Mesenchymal stem cell (in vitro differentiated cells and primary cell): ENCODE measurements at regions not wholly inside any gene's neighbourhood (a gene's known extent, or its start where the extent isn't known, plus 50 kb on each side); places are given as distances from the start of the nearest gene placed in this dataset.
A peak's percentile ranks its signal among the peaks of the same experiment; 100 is the strongest.

Source experiments
- DNase-seq: peaks from one replicate; pipeline ENCODE4 v3.0.0-alpha.2; 2013
- H2AFZ ChIP-seq: one replicate; pipeline ENCODE4 v1.6.1; 2013; ENCODE audit warnings: low read depth, mild to moderate bottlenecking, control low read depth, inconsistent platforms, low read length, moderate library complexity
- H2AK5ac ChIP-seq: 2 replicates; pipeline ENCODE4 v1.6.1; 2013; ENCODE audit warnings: low read length, moderate library complexity, mild to moderate bottlenecking, inconsistent platforms; ENCODE audit not compliant: severe bottlenecking
- H2BK120ac ChIP-seq: one replicate; pipeline ENCODE4 v1.6.1; 2013; ENCODE audit warnings: low read depth, mild to moderate bottlenecking, inconsistent platforms, low read length, moderate library complexity
- H2BK12ac ChIP-seq, 2 experiments: one replicate each; pipeline ENCODE4 v1.6.1; 2013; ENCODE audit warnings: inconsistent platforms in 2 of 2, low read length in 2 of 2, mild to moderate bottlenecking in 2 of 2, moderate library complexity in 2 of 2, control low read depth in 1 of 2
- H2BK15ac ChIP-seq: one replicate; pipeline ENCODE4 v1.6.1; 2013; ENCODE audit warnings: mild to moderate bottlenecking, low read depth, inconsistent platforms; ENCODE audit not compliant: poor library complexity, severe bottlenecking
- H2BK5ac ChIP-seq: 2 replicates; pipeline ENCODE4 v1.6.1; 2013; ENCODE audit warnings: low read depth, mild to moderate bottlenecking, low read length, control low read depth, inconsistent platforms; ENCODE audit not compliant: poor library complexity, severe bottlenecking
- H3K14ac ChIP-seq, 2 experiments: one replicate each; pipeline ENCODE4 v1.6.1; 2013; ENCODE audit warnings: inconsistent platforms in 2 of 2, low read length in 2 of 2, control low read depth in 1 of 2, mild to moderate bottlenecking in 1 of 2, moderate library complexity in 1 of 2
- H3K18ac ChIP-seq, 2 experiments: one replicate each; pipeline ENCODE4 v1.6.1; 2013; ENCODE audit warnings: inconsistent platforms in 2 of 2, low read length in 2 of 2, control low read depth in 1 of 2, low read depth in 1 of 2, mild to moderate bottlenecking in 1 of 2
- H3K23ac ChIP-seq, 2 experiments: one replicate each; pipeline ENCODE4 v1.6.1; 2013; ENCODE audit warnings: inconsistent platforms in 2 of 2, low read length in 2 of 2, mild to moderate bottlenecking in 2 of 2, moderate library complexity in 2 of 2, control low read depth in 1 of 2
- H3K27ac ChIP-seq: 2 replicates; pipeline ENCODE4 v1.5.1; 2013; ENCODE audit warnings: mild to moderate bottlenecking, moderate library complexity, low read length, control low read depth, inconsistent platforms; ENCODE audit not compliant: poor library complexity, severe bottlenecking
- H3K27me3 ChIP-seq, 2 experiments: 2 replicates each; pipeline versions ENCODE4 v1.6.1 to v1.7.0; 2013; ENCODE audit warnings: low read length in 2 of 2, mild to moderate bottlenecking in 2 of 2, moderate library complexity in 2 of 2, control low read depth in 1 of 2, inconsistent platforms in 1 of 2; ENCODE audit not compliant: control insufficient read depth in 1 of 2, insufficient read depth in 1 of 2
- H3K36me3 ChIP-seq, 2 experiments: 2 replicates each; pipeline versions ENCODE4 v1.6.1 to v1.7.0; 2013; ENCODE audit warnings: low read length in 2 of 2, control low read depth in 1 of 2, inconsistent platforms in 1 of 2, low read depth in 1 of 2, mild to moderate bottlenecking in 1 of 2; ENCODE audit not compliant: insufficient read depth in 2 of 2, control insufficient read depth in 1 of 2
- H3K4ac ChIP-seq, 2 experiments: one replicate each; pipeline ENCODE4 v1.6.1; 2013; ENCODE audit warnings: inconsistent platforms in 2 of 2, low read length in 2 of 2, mild to moderate bottlenecking in 2 of 2, moderate library complexity in 2 of 2, control low read depth in 1 of 2, low read depth in 1 of 2
- H3K4me1 ChIP-seq: 2 replicates; pipeline ENCODE4 v1.6.1; 2013; ENCODE audit warnings: low read depth, low read length, control low read depth; ENCODE audit not compliant: control insufficient read depth, insufficient read depth
- H3K4me2 ChIP-seq: 2 replicates; pipeline ENCODE4 v1.6.1; 2013; ENCODE audit warnings: low read length, mild to moderate bottlenecking, inconsistent platforms; ENCODE audit not compliant: poor library complexity, severe bottlenecking
- H3K4me3 ChIP-seq, 2 experiments: 2 replicates each; pipeline versions ENCODE4 v1.5.1 to v1.7.0; 2013; ENCODE audit warnings: low read length in 2 of 2, mild to moderate bottlenecking in 2 of 2, control low read depth in 1 of 2, low read depth in 1 of 2; ENCODE audit not compliant: insufficient read depth in 1 of 2
- H3K79me1 ChIP-seq: replicated peaks from 2 replicates; pipeline ENCODE4 v1.6.1; 2013; ENCODE audit warnings: mild to moderate bottlenecking, control low read depth, low read length, inconsistent platforms; ENCODE audit not compliant: poor library complexity, severe bottlenecking
- H3K9ac ChIP-seq: 2 replicates; pipeline ENCODE4 v1.7.0; 2013; ENCODE audit warnings: mild to moderate bottlenecking, low read length, moderate library complexity
- H3K9me3 ChIP-seq: 2 replicates; pipeline ENCODE4 v1.7.0; 2013; ENCODE audit warnings: mild to moderate bottlenecking, low read length; ENCODE audit not compliant: control insufficient read depth
- H4K8ac ChIP-seq: one replicate; pipeline ENCODE4 v1.6.1; 2013; ENCODE audit warnings: inconsistent platforms, mild to moderate bottlenecking, low read length, moderate library complexity
- H4K91ac ChIP-seq: one replicate; pipeline ENCODE4 v1.6.1; 2013; ENCODE audit warnings: mild to moderate bottlenecking, low read length, inconsistent platforms
- WGBS: methylation state at CpG from one replicate; pipeline ENCODE4 v1.1.7; 2013; ENCODE audit warnings: mixed read lengths; 5-methylcytosine and 5-hydroxymethylcytosine counted together

DNA sequence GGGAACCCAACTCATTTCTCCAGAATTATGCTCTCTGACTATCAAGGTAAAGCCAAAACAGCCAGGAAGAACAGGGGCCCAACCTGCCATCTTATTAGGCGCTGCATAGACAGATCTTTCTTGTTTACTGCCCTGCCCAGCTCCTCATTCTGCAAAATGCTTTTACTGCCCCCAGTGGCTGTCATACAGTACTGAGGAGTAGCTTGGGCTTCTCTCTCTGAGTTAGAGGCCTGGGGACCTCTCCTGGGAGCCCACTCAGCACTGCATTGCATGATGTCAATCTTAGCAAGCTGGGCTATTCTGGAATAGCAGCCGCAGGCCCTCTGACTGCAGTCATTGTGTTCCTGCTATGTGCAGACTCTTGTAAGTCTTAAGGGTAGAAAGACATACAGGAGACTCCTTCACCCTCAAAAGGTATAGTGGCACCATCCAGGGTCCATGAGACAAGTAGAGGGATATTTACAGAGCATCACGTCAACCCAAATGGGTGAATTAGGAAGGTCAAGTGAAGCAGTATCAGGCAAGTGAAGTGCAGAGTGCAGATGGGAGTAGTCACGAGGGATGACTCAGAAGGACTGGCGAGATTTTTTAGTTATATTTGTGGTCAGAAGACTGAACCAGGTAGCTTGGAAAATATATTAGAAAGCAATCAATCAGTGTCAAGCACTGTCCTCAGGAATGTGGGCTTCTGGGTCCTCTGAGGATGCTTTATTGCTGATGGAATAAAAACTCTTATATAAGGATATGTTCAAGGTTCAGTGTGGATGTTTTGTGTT, 294.1 kb upstream of the SFRP2 start:
- WGBS, result 45% methylated on average over 5 of the region's 5 CpGs

GRCh38 chr4:154081391-154081790, 292.5 kb upstream of the SFRP2 start:
- Histone ChIP-seq H2BK120ac (no peak overlapping the region), H3K14ac (no peak overlapping the region), H3K4me1 (peaks cover 6% of the 10 kb centered on the region), H2BK5ac (no peak overlapping the region), H3K36me3 (no peaks in the 10 kb centered on the region), H2AK5ac (no peak overlapping the region), H3K27ac (no peak overlapping the region), H3K27me3 (no peaks in the 10 kb centered on the region), H3K9ac (no peak overlapping the region), H3K4ac (no peak overlapping the region), H4K8ac (no peak overlapping the region), H3K18ac (no peak overlapping the region), H2AFZ (no peak overlapping the region), H3K79me1 (no peaks in the 10 kb centered on the region), H3K4me2 (no peak overlapping the region), H4K91ac (no peak overlapping the region), H3K23ac (no peak overlapping the region), H2BK15ac (no peak overlapping the region), H3K4me3 (no peak overlapping the region), H3K9me3 (no peaks in the 10 kb centered on the region), H2BK12ac (no peak overlapping the region)
- DNase-seq, result no peak
- no CpG with 5 or more reads among the region's 2 CpGs for WGBS

More for the DNA sequence above, 294.1 kb upstream of the SFRP2 start:
- Histone ChIP-seq H3K36me3 (no peaks in the 10 kb centered on the region), H2AFZ (no peak overlapping the region), H4K91ac (peak overlapping the region; percentile 50), H2AK5ac (peak overlapping the region; percentile 60), H3K4ac (peak overlapping the region in 1 of 2 experiments; percentile 64), H3K14ac (no peak overlapping the region), H3K79me1 (no peaks in the 10 kb centered on the region), H2BK5ac (no peak overlapping the region), H2BK15ac (peak overlapping the region; percentile 69), H3K9ac (no peak overlapping the region), H3K4me2 (no peak overlapping the region), H3K27me3 (no peaks in the 10 kb centered on the region), H3K18ac (peak overlapping the region; percentile 26 to 54), H3K4me3 (no peak overlapping the region), H4K8ac (no peak overlapping the region), H3K27ac (peak overlapping the region; percentile 3), H2BK12ac (peak overlapping the region; percentile 68 to 84), H3K4me1 (peaks cover 6% of the 10 kb centered on the region), H2BK120ac (peak overlapping the region; percentile 34), H3K23ac (no peak overlapping the region), H3K9me3 (no peaks in the 10 kb centered on the region)
- DNase-seq, result peak; percentile 73

DNA sequence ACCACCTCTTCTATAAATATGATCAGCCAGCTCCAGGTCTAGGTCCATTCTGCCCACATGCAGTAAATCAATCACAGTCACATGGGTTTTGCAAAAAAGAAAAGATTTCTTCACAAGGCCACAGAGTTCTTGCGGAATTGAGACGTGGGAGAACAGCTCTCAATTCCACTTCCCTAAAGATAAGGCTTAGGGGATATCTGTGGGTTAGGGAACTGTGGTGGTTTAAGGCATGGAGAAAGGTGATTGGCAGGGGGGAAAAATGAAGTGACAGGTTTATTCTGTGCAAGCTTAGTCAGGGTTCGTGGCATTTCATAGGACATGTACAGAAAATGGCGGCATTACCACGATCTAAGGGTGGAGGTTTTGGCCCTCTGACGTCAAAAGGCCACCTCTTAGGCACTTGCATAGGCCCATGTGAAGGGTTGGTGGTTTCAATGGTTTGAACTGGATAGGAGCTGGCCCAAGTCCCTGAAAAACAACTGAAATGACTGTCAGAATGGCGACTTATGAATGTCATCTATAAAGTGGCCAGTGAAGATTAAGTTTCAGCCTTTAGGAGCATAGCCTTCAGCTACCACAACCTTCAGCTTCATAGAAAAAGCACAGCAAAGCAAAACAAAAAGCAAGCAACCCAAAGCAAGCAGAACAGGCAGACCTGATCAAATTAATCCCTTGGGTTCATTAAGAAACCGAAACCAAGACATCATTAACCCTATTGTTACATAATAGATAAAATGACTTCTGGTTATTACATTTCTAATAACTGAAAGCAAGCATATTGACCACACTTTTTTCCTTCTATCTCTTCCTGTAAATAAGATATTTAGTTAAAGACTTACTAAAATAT, 289.8 kb upstream of the SFRP2 start:
- Histone ChIP-seq H2AK5ac (no peak overlapping the region), H4K8ac (no peak overlapping the region), H3K14ac (no peak overlapping the region), H3K36me3 (no peaks in the 10 kb centered on the region), H3K27me3 (no peaks in the 10 kb centered on the region), H3K18ac (no peak overlapping the region), H3K27ac (no peak overlapping the region), H2BK120ac (no peak overlapping the region), H3K4me3 (no peak overlapping the region), H3K9me3 (no peaks in the 10 kb centered on the region), H3K4me1 (peaks cover 3% of the 10 kb centered on the region), H2BK5ac (no peak overlapping the region), H4K91ac (no peak overlapping the region), H2AFZ (no peak overlapping the region), H2BK12ac (no peak overlapping the region), H3K4me2 (no peak overlapping the region), H3K79me1 (no peaks in the 10 kb centered on the region), H3K23ac (no peak overlapping the region), H3K4ac (no peak overlapping the region), H3K9ac (no peak overlapping the region), H2BK15ac (no peak overlapping the region)
- over 99% methylated on average over 7 of the region's 8 CpGs for WGBS
- no peak for DNase-seq

DNA sequence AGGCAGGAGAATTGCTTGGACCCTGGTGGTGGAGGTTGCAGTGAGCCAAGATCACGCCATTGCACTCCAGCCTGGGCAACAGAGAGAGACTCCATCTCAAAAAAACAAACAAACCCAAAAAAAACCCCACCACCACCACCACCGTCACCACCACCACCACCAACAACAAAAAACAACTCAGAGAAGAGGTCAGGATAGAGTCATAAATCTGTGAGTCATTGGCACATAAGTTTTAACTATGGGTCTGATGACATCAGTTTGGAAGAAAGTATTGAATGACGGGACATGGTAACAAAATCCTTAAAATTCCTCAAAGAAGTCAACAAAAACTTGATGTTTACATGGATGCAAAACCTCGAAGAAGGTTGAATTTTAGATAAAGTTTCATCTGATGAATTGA, 288.0 kb upstream of the SFRP2 start:
- no peak overlapping the region for H3K23ac ChIP-seq
- DNase-seq, result peak; percentile 74
- no peak overlapping the region for H3K14ac ChIP-seq
- H3K79me1 ChIP-seq, result no peaks in the 10 kb centered on the region
- H3K9me3 ChIP-seq, result peaks cover 6% of the 10 kb centered on the region
- 69% methylated on average over 2 of the region's 4 CpGs for WGBS
- no peak overlapping the region for H3K4ac ChIP-seq
- H3K18ac ChIP-seq, result no peak overlapping the region
- H3K4me2 ChIP-seq, result no peak overlapping the region
- no peak overlapping the region for H2AK5ac ChIP-seq
- H3K4me1 ChIP-seq, result no peaks in the 10 kb centered on the region
- H2AFZ ChIP-seq, result no peak overlapping the region
- no peak overlapping the region for H2BK12ac ChIP-seq
- no peak overlapping the region for H4K91ac ChIP-seq
- no peak overlapping the region for H2BK5ac ChIP-seq
- no peak overlapping the region for H2BK120ac ChIP-seq
- H3K27me3 ChIP-seq, result no peaks in the 10 kb centered on the region
- H3K9ac ChIP-seq, result no peak overlapping the region
- no peak overlapping the region for H3K4me3 ChIP-seq
- H4K8ac ChIP-seq, result no peak overlapping the region
- no peak overlapping the region for H2BK15ac ChIP-seq
- H3K27ac ChIP-seq, result no peak overlapping the region
- no peaks in the 10 kb centered on the region for H3K36me3 ChIP-seq
